ENCODE measurements at regions not wholly inside any gene's neighbourhood (a gene's known extent, or its start where the extent isn't known, plus 50 kb on each side); places are given as distances from the start of the nearest gene placed in this dataset.
"Not testable (repeated sequence)": the region's sequence is repeated elsewhere in the genome, so short reads cannot be mapped to it uniquely, and the experiment has no call there.

DNA sequence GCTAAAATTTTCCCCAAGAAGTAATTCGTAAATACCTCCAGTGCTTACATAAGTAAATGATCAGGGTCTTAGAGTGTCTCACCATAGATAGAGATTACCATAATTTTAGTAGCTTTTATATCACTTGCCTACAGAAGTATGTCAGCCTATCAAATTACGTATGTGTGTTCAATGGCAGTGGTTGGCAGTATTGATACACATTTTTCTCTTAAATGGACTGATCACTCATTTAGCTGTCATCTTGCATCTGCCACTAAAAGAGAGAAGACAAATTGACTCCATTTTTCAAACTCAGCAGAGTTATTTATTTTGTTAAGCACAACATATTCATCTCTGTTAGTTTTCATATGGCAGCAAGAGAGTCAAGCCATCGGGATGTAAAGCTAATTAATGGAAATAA is 413.1 kb upstream of the CLEC14A start:
- no peak for DNase-seq (ENCODE audit: low read depth)
- in situ Hi-C loops (cut with HindIII; ENCODE audit: low pct_unique_long_range_greater_than_20kb, low sequenced_read_pairs), result no loop called here

- in situ Hi-C loops (cut with HindIII; ENCODE audit: low pct_unique_long_range_greater_than_20kb, low sequenced_read_pairs), result no loop called here
Measured at GRCh38 chr14:38663382-38663781, 407.5 kb upstream of the CLEC14A start.

DNA sequence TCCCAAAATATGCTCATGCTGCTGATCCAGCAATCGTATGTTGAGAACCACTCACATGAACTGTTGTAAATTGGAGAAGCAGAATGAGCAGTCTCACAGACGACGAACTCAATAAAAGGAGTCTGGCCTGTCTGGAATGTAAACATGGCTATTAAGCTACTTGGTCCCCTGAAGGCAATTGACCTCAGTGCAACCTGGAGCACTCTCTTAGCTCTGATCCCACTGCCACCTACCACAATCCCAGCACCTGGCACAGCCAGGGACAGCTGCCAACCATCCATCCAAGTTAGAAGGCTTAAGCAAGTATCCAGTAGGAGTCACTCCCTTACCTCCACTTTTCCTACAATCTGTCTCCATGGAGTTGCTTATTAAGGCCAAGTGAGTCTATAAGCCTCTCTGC is 406.9 kb upstream of the CLEC14A start:
- DNase-seq (ENCODE audit: low read depth), result no peak
- in situ Hi-C loops (cut with HindIII; ENCODE audit: low pct_unique_long_range_greater_than_20kb, low sequenced_read_pairs), result no loop called here

More at GRCh38 chr14:38663382-38663781, 407.5 kb upstream of the CLEC14A start:
- DNase-seq (ENCODE audit: low read depth), result no peak

GRCh38 chr14:38646391-38646790 is 390.5 kb upstream of the CLEC14A start:
- DNase-seq (ENCODE audit: low read depth), result peak; percentile 2
- in situ Hi-C loops (cut with HindIII; ENCODE audit: low pct_unique_long_range_greater_than_20kb, low sequenced_read_pairs), result no loop called here

DNA sequence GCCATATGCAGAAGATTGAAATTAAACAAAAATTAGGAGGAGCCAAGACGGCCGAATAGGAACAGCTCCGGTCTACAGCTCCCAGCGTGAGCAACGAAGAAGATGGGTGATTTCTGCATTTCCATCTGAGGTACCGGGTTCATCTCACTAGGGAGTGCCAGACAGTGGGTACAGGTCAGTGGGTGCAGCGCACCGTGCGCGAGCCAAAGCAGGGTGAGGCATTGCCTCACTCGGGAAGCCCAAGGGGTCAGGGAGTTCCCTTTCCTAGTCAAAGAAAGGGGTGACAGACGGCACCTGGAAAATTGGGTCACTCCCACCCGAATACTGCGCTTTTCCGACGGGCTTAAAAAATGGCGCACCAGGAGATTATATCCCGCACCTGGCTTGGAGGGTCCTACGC is 379.0 kb upstream of the CLEC14A start:
- in situ Hi-C loops (cut with HindIII; ENCODE audit: low pct_unique_long_range_greater_than_20kb, low sequenced_read_pairs); DNase-seq (ENCODE audit: low read depth): not testable (repeated sequence)

DNA sequence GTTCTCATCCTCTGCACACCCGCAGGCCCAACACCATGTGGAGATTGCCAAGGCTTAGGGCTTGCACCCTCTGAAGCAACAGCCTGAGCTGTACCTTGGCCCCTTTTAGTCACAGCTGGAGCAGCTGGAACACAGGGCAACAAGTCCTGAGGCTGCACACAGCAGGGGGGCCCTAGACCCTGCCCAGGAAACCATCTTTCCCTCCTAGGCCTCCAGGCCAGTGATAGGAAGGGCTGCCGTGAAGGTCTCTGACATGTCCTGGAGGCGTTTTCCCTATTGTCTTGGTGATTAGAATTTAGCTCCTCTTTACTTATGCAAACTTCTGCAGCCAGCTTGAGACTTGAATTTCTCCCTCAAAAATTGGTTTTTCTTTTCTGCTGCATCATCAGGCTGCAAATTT is 373.5 kb upstream of the CLEC14A start:
- DNase-seq (ENCODE audit: low read depth), result no peak
- in situ Hi-C loops (cut with HindIII; ENCODE audit: low pct_unique_long_range_greater_than_20kb, low sequenced_read_pairs), result no loop called here

GRCh38 chr14:38627163-38627562 is 371.3 kb upstream of the CLEC14A start:
- in situ Hi-C loops (cut with HindIII; ENCODE audit: low pct_unique_long_range_greater_than_20kb, low sequenced_read_pairs), result no loop called here
- DNase-seq (ENCODE audit: low read depth), result no peak

GRCh38 chr14:38623661-38624060 is 367.8 kb upstream of the CLEC14A start:
- no peak for DNase-seq (ENCODE audit: low read depth)
- in situ Hi-C loops (cut with HindIII; ENCODE audit: low pct_unique_long_range_greater_than_20kb, low sequenced_read_pairs), result no loop called here

DNA sequence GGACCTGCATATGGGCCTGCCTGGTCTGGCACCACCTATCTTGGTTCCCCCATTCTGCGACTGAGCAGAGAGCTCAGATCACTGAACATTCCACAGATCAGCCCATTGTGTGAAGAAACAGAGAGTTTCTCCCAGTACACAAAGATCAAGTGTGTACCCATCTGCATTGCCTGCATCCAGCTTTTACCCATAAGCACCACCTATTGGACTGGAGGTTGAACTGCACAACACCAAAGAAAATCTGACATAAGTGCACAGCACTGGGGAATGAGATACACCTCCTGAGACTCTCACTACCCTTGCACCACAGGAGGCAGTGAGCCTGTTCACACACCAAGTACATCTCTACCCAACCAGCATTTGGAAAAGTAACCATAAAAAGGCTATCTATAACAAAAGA is 362.6 kb upstream of the CLEC14A start:
- in situ Hi-C loops (cut with HindIII; ENCODE audit: low pct_unique_long_range_greater_than_20kb, low sequenced_read_pairs), result no loop called here
- no peak for DNase-seq (ENCODE audit: low read depth)

DNA sequence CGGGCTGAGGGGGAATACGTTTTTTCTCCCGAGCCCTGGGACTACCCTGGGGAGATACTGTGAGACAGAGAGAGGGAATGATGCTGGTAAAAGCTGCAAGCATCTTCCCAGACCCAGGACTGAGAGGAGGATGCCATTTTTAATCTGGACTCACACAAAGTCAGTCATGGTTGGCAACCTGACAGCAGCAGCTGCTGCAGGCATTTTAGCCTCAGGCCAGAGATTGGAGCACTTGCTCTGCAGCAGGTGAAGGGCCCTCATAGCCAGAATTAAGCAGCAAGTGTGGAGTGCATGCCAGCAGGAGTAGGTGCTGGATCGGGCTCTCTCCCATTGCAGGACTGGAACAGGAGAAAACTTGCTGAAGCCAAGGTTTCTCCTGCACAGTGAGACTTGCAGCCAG is 361.1 kb upstream of the CLEC14A start:
- DNase-seq (ENCODE audit: low read depth), result no peak
- in situ Hi-C loops (cut with HindIII; ENCODE audit: low pct_unique_long_range_greater_than_20kb, low sequenced_read_pairs), result no loop called here

- in situ Hi-C loops (cut with HindIII; ENCODE audit: low pct_unique_long_range_greater_than_20kb, low sequenced_read_pairs), result no loop called here
- DNase-seq (ENCODE audit: low read depth), result no peak
Measured at GRCh38 chr14:38611928-38612327, 356.0 kb upstream of the CLEC14A start.

DNA sequence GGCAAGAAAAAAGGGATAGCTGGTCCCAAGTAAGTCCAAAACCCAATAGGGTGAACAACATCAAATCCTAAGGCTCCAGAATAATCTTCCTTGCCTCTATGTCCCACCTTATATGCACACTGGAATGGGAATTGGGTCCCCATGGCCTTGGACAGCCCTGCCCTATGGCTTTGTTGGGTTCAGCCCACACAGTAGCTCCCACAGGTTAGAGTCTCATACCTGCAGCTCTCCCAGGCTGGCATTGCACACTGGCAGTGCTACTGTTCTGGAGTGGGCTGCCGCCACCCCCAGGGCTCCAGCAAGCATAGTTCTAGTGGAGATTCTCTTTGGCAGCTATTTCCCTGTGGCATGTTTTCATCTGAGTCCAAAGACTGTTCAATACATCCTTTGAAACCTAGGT is 352.4 kb upstream of the CLEC14A start:
- no peak for DNase-seq (ENCODE audit: low read depth)
- in situ Hi-C loops (cut with HindIII; ENCODE audit: low pct_unique_long_range_greater_than_20kb, low sequenced_read_pairs), result no loop called here

- DNase-seq (ENCODE audit: low read depth), result no peak
- in situ Hi-C loops (cut with HindIII; ENCODE audit: low pct_unique_long_range_greater_than_20kb, low sequenced_read_pairs), result no loop called here
Measured at GRCh38 chr14:38605193-38606114, 349.6 kb upstream of the CLEC14A start.

GRCh38 chr14:38600572-38600971 is 344.7 kb upstream of the CLEC14A start:
- in situ Hi-C loops (cut with HindIII; ENCODE audit: low pct_unique_long_range_greater_than_20kb, low sequenced_read_pairs); DNase-seq (ENCODE audit: low read depth): not testable (repeated sequence)

DNA sequence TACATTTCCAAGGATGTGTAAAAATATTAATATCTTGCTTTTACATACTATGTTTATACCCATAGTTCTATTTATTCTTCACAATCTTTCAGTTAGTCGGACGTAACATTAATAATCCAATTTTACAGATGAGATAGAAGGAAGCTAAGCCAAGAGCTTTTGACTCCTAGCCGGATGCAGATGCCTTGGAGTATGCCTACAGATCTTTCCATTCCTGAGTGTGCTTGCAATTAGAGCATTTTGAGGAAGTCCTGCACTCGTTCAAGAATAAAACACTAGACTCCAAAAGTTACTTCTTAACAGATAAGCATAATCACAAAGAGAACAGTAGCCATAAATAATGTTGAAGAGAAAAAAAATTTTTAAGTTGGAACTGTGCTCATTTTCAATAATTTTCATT is 337.6 kb upstream of the CLEC14A start:
- in situ Hi-C loops (cut with HindIII; ENCODE audit: low pct_unique_long_range_greater_than_20kb, low sequenced_read_pairs), result no loop called here
- no peak for DNase-seq (ENCODE audit: low read depth)

DNA sequence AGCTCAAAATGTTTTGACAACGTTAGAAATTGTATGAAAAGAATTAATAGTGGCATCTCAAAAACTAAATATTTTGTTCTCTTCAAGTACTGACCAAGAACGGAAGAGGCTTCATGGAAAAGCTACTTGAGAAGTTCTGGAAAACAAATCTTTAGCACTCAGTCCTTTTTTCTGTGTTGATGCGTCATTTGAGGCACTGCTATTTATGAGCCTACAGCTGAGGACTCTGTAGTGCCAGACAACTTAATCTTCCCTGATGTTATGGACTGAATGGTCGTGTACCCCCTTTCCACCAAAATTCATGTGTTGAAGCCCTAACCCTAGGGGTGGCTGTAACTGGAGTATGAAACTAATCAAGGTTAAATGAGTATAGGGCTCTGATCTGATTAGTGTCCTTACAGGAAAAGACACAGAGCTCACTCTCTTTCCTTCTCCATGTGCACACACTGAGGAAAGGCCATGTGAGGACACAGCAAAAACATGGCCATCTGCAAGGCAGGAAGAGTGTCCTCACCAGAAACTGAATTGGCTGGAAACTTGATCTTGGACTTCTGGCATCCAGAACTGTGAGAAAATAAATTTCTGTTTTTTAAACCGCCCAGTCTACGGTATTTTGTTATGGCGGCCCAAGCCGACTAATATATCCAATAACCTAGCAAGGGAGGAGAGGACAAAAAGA is 337.0 kb upstream of the CLEC14A start:
- in situ Hi-C loops (cut with HindIII; ENCODE audit: low pct_unique_long_range_greater_than_20kb, low sequenced_read_pairs), result no loop called here
- no peak for DNase-seq (ENCODE audit: low read depth)

GRCh38 chr14:38589747-38590350 is 334.0 kb upstream of the CLEC14A start:
- in situ Hi-C loops (cut with HindIII; ENCODE audit: low pct_unique_long_range_greater_than_20kb, low sequenced_read_pairs), result no loop called here
- DNase-seq (ENCODE audit: low read depth), result no peak

GRCh38 chr14:38583471-38583870 is 327.6 kb upstream of the CLEC14A start:
- no peak for DNase-seq (ENCODE audit: low read depth)
- in situ Hi-C loops (cut with HindIII; ENCODE audit: low pct_unique_long_range_greater_than_20kb, low sequenced_read_pairs), result no loop called here

- in situ Hi-C loops (cut with HindIII; ENCODE audit: low pct_unique_long_range_greater_than_20kb, low sequenced_read_pairs), result no loop called here
- no peak for DNase-seq (ENCODE audit: low read depth)
Measured at GRCh38 chr14:38578278-38578681, 322.4 kb upstream of the CLEC14A start.
